K562 (cell line): ENCODE measurements at regions not wholly inside any gene's neighbourhood (a gene's known extent, or its start where the extent isn't known, plus 50 kb on each side); places are given as distances from the start of the nearest gene placed in this dataset.

ENCODE experiments used
- ARID1B ChIP-seq: fragments of 450-650 bp; IDR thresholded peaks from 2 replicates; pipeline ENCODE4 v1.6.1; 2016; ENCODE audit warnings: antibody characterized with exemption, mild to moderate bottlenecking, inconsistent platforms
- EP300 ChIP-seq: IDR thresholded peaks from 2 replicates; pipeline ENCODE4 v1.6.1; 2012; ENCODE audit warnings: low read length, improper control_type of control experiment
- EP400 ChIP-seq: fragments of 450-650 bp; IDR thresholded peaks from 2 replicates; pipeline ENCODE4 v1.6.1; 2017; ENCODE audit warnings: antibody characterized with exemption, mild to moderate bottlenecking, moderate library complexity
- GATAD2A ChIP-seq: fragments of 450-650 bp; IDR thresholded peaks from 2 replicates; pipeline ENCODE4 v1.6.1; 2017
- IRF2 ChIP-seq: sonication (generic); formaldehyde crosslinking; IDR thresholded peaks from 2 replicates; pipeline ENCODE4 v1.8.1; 2022; ENCODE audit warnings: mild to moderate bottlenecking, missing genetic modification reagents
- KDM4B ChIP-seq, 2 experiments: fragments of 450-650 bp in 1 of 2; sonication (generic) in 1 of 2; IDR thresholded peaks; 2 replicates each; pipeline ENCODE4 v1.6.1; 2016 to 2017; ENCODE audit warnings: borderline replicate concordance in 2 of 2, antibody characterized with exemption in 1 of 2, low read depth in 1 of 2, mild to moderate bottlenecking in 1 of 2
- NR4A1 ChIP-seq, 2 experiments: fragments of 250-450 bp in 1 of 2; fragments of 450-650 bp in 1 of 2; sonication (Bioruptor Pico) in 1 of 2; IDR thresholded peaks; 2 replicates each; pipeline versions ENCODE4 v1.4.0 to v1.6.1; 2016 to 2020; ENCODE audit warnings: mild to moderate bottlenecking in 2 of 2, missing compliant biosample characterization in 1 of 2, missing genetic modification characterization in 1 of 2, moderate library complexity in 1 of 2
- POLR2A ChIP-seq: fragments of 450-650 bp; conservative IDR thresholded peaks from 2 replicates; pipeline ENCODE4 v1.6.1; 2016
- POLR2AphosphoS5 ChIP-seq: IDR thresholded peaks from 2 replicates; pipeline ENCODE4 v1.6.1; 2011; ENCODE audit warnings: mild to moderate bottlenecking, low read depth, low read length, moderate library complexity; ENCODE audit not compliant: control insufficient read depth, insufficient read depth
- ZEB2 ChIP-seq: fragments of 450-650 bp; IDR thresholded peaks from 2 replicates; pipeline ENCODE4 v1.6.1; 2016
- TF ChIP-seq, protein P1 (sequence below), 3 experiments: IDR thresholded peaks in 2 of 3; conservative IDR thresholded peaks in 1 of 3; 2 replicates each; pipeline ENCODE4 v1.5.1; 2011 to 2012; ENCODE audit warnings: low read length in 3 of 3, mild to moderate bottlenecking in 3 of 3, control low read depth in 2 of 3, improper control_type of control experiment in 1 of 3, inconsistent platforms in 1 of 3, low read depth in 1 of 3, mixed read lengths in 1 of 3, moderate library complexity in 1 of 3; ENCODE audit not compliant: insufficient read depth in 2 of 3
- TF ChIP-seq, protein P2 (sequence below): sonication (generic); formaldehyde crosslinking; IDR thresholded peaks from 2 replicates; pipeline ENCODE4 v1.8.1; 2023; ENCODE audit warnings: missing genetic modification reagents, mild to moderate bottlenecking, borderline replicate concordance

DNA sequence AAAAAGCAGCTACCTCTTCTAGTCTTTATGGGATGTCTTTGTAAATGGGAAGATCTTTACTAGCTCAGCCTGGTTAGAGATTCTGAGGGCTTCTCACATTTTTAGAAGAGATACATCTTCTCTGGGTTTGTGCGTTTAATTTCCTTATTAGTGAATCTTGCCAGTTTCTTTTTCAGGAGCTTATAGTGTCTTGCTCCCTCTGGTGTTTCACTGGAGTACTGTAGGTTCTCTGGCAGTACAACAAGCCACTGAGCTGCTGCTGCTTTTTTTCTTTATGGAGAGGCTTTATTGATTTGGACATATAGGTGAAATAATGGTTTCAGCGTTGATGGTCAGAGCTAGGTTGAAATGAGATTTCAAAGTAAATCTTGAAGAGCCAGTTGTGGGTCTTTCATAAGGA is 82.9 kb downstream of the LAS1L start:
- TF ChIP-seq NR4A1 (CRISPR knock-in tag; IDR thresholded peaks at IDR 0.05) (no peak), NR4A1 (tag; IDR thresholded peaks at IDR 0.05) (no peak), POLR2A (no peak), ZEB2 (no peak), GATAD2A (no peak), IRF2 (CRISPR knock-in tag) (no peak), KDM4B (IDR thresholded peaks at IDR 0.05; ENCODE audit: borderline replicate concordance in 2 of 2, low read depth in 1 of 2) (no peak), ARID1B (no peak), EP300 (no peak), EP400 (no peak), POLR2AphosphoS5 (no peak)
- TF ChIP-seq, protein P1, sequence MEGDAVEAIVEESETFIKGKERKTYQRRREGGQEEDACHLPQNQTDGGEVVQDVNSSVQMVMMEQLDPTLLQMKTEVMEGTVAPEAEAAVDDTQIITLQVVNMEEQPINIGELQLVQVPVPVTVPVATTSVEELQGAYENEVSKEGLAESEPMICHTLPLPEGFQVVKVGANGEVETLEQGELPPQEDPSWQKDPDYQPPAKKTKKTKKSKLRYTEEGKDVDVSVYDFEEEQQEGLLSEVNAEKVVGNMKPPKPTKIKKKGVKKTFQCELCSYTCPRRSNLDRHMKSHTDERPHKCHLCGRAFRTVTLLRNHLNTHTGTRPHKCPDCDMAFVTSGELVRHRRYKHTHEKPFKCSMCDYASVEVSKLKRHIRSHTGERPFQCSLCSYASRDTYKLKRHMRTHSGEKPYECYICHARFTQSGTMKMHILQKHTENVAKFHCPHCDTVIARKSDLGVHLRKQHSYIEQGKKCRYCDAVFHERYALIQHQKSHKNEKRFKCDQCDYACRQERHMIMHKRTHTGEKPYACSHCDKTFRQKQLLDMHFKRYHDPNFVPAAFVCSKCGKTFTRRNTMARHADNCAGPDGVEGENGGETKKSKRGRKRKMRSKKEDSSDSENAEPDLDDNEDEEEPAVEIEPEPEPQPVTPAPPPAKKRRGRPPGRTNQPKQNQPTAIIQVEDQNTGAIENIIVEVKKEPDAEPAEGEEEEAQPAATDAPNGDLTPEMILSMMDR (IDR thresholded peaks at IDR 0.05 in 2 of 3, conservative IDR thresholded peaks at IDR 0.05 in 1 of 3; ENCODE audit: insufficient read depth in 2 of 3, low read depth in 1 of 3, low read length in 3 of 3): peak; percentile 27 to 40 (median 37); a peak in 5 of 6 replicates
- TF ChIP-seq, protein P2, sequence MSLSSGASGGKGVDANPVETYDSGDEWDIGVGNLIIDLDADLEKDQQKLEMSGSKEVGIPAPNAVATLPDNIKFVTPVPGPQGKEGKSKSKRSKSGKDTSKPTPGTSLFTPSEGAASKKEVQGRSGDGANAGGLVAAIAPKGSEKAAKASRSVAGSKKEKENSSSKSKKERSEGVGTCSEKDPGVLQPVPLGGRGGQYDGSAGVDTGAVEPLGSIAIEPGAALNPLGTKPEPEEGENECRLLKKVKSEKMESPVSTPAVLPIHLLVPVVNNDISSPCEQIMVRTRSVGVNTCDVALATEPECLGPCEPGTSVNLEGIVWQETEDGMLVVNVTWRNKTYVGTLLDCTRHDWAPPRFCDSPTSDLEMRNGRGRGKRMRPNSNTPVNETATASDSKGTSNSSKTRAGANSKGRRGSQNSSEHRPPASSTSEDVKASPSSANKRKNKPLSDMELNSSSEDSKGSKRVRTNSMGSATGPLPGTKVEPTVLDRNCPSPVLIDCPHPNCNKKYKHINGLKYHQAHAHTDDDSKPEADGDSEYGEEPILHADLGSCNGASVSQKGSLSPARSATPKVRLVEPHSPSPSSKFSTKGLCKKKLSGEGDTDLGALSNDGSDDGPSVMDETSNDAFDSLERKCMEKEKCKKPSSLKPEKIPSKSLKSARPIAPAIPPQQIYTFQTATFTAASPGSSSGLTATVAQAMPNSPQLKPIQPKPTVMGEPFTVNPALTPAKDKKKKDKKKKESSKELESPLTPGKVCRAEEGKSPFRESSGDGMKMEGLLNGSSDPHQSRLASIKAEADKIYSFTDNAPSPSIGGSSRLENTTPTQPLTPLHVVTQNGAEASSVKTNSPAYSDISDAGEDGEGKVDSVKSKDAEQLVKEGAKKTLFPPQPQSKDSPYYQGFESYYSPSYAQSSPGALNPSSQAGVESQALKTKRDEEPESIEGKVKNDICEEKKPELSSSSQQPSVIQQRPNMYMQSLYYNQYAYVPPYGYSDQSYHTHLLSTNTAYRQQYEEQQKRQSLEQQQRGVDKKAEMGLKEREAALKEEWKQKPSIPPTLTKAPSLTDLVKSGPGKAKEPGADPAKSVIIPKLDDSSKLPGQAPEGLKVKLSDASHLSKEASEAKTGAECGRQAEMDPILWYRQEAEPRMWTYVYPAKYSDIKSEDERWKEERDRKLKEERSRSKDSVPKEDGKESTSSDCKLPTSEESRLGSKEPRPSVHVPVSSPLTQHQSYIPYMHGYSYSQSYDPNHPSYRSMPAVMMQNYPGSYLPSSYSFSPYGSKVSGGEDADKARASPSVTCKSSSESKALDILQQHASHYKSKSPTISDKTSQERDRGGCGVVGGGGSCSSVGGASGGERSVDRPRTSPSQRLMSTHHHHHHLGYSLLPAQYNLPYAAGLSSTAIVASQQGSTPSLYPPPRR (CRISPR knock-in tag): no peak
